NCI-H1694 treated with DMSO at 0.1 percent for 48 hours (cell line): ENCODE measurements at regions not wholly inside any gene's neighbourhood (a gene's known extent, or its start where the extent isn't known, plus 50 kb on each side); places are given as distances from the start of the nearest gene placed in this dataset.

Source experiments
- DNase-seq: peaks from one replicate; lab custom pipeline; 2025; lab: John Stamatoyannopoulos, UW

- DNase-seq: no peak
Observed at GRCh38 chr9:4384750-4385149, 84.9 kb upstream of the GLIS3 start.

GRCh38 chr9:4382722-4383317, 83.0 kb upstream of the GLIS3 start:
- peak; percentile 59 for DNase-seq

GRCh38 chr9:4381744-4382143, 81.9 kb upstream of the GLIS3 start:
- DNase-seq: no peak

- no peak for DNase-seq
Observed at GRCh38 chr9:4380406-4380805, 80.5 kb upstream of the GLIS3 start.

- DNase-seq: peak; percentile 23
Observed at GRCh38 chr9:4375424-4376200, 75.7 kb upstream of the GLIS3 start.

GRCh38 chr9:4371108-4371507, 71.2 kb upstream of the GLIS3 start:
- DNase-seq: no peak

GRCh38 chr9:4370501-4370900, 70.6 kb upstream of the GLIS3 start:
- no peak for DNase-seq

- peak; percentile 60 for DNase-seq
Observed at GRCh38 chr9:4366591-4367330, 66.9 kb upstream of the GLIS3 start.

- DNase-seq: no peak
Observed at GRCh38 chr9:4365055-4365454, 65.2 kb upstream of the GLIS3 start.

- no peak for DNase-seq
Observed at GRCh38 chr9:4362281-4362680, 62.4 kb upstream of the GLIS3 start.

GRCh38 chr9:4359016-4359415, 59.1 kb upstream of the GLIS3 start:
- DNase-seq: no peak

GRCh38 chr9:4357929-4358328, 58.1 kb upstream of the GLIS3 start:
- no peak for DNase-seq

GRCh38 chr9:4356306-4356705, 56.4 kb upstream of the GLIS3 start:
- no peak for DNase-seq

GRCh38 chr9:4353236-4353635, 53.4 kb upstream of the GLIS3 start:
- DNase-seq: no peak

- no peak for DNase-seq
Observed at GRCh38 chr9:4349816-4350418, 50.0 kb upstream of the GLIS3 start.
